Ishikawa (cell line): ENCODE measurements at regions not wholly inside any gene's neighbourhood (a gene's known extent, or its start where the extent isn't known, plus 50 kb on each side); places are given as distances from the start of the nearest gene placed in this dataset.

Source experiments
- EP300 ChIP-seq: IDR thresholded peaks from 2 replicates; pipeline ENCODE4 v1.6.1; 2012; ENCODE audit warnings: borderline replicate concordance
- RAD21 ChIP-seq: IDR thresholded peaks from 2 replicates; pipeline ENCODE4 v1.6.1; 2012; ENCODE audit warnings: low read depth
- YY1 ChIP-seq: IDR thresholded peaks from 2 replicates; pipeline ENCODE4 v1.6.1; 2012; ENCODE audit warnings: low read depth

- no peak for TF ChIP-seq YY1
- TF ChIP-seq RAD21, result no peak
- no peak for TF ChIP-seq EP300
Observed at GRCh38 chr3:65193531-65193930, 505.7 kb upstream of the ADAMTS9 start.
